Endothelial cell of umbilical vein (primary cell): ENCODE measurements at regions not wholly inside any gene's neighbourhood (a gene's known extent, or its start where the extent isn't known, plus 50 kb on each side); places are given as distances from the start of the nearest gene placed in this dataset.

Experiments used
- BruUV-seq: library from RNA; stranded (reverse); fragments of 400-500 nt; replicated peaks from 2 replicates; lab custom pipeline; 2021; lab: Mats Ljungman, UMichigan
- CTCF ChIA-PET: fragments of 300-600, 350-600 bp; sonication (Branson Sonifier 250); formaldehyde crosslinking; loops from one replicate; lab custom pipeline; 2021; ENCODE audit warnings: antibody characterized with exemption, inconsistent platforms; lab: Charles Lee
- POLR2A ChIA-PET: fragments of 300-600, 350-600 bp; sonication (Branson Sonifier 250); formaldehyde crosslinking; loops from one replicate; lab custom pipeline; 2021; ENCODE audit warnings: antibody characterized with exemption, inconsistent platforms; lab: Charles Lee
- DNase-seq: peaks from one replicate; pipeline ENCODE4 v3.0.0-alpha.2; 2011; ENCODE audit warnings: low read depth, low spot score
- FAIRE-seq: peaks from 2 replicates; lab custom pipeline; 2011; peaks lifted over from hg19 to GRCh38; lab: Jason Lieb, UNC
- H2AFZ ChIP-seq: 2 replicates; pipeline ENCODE4 v1.6.0; 2012; ENCODE audit warnings: low read depth, low read length, control low read depth, inconsistent platforms
- H3K27ac ChIP-seq: 2 replicates; pipeline ENCODE4 v1.5.1; 2011; ENCODE audit warnings: low read depth, mild to moderate bottlenecking, control low read depth, low read length, moderate library complexity; ENCODE audit not compliant: insufficient read depth
- H3K27me3 ChIP-seq, 2 experiments: 2 replicates each; pipeline versions ENCODE4 v1.6.0 to v1.6.1; 2011; ENCODE audit warnings: low read length in 2 of 2, mixed read lengths in 1 of 2; ENCODE audit not compliant: control insufficient read depth in 2 of 2, insufficient read depth in 2 of 2
- H3K36me3 ChIP-seq, 2 experiments: 2 replicates in 1 of 2; 3 replicates in 1 of 2; pipeline ENCODE4 v1.5.1; 2011; ENCODE audit warnings: low read length in 2 of 2, mild to moderate bottlenecking in 1 of 2, moderate library complexity in 1 of 2; ENCODE audit not compliant: control insufficient read depth in 2 of 2, insufficient read depth in 2 of 2; ENCODE audit errors: extremely low read depth in 1 of 2
- H3K4me1 ChIP-seq: 3 replicates; pipeline ENCODE4 v1.5.1; 2011; ENCODE audit warnings: mild to moderate bottlenecking, low read length; ENCODE audit not compliant: control insufficient read depth, insufficient read depth; ENCODE audit errors: extremely low read depth
- H3K4me2 ChIP-seq: 2 replicates; pipeline ENCODE4 v1.6.1; 2011; ENCODE audit warnings: low read length, control low read depth, mixed read lengths; ENCODE audit not compliant: insufficient read depth
- H3K4me3 ChIP-seq, 3 experiments: fragments of 200-600 bp in 1 of 3; sonication (generic), shearing (Covaris generic) in 1 of 3; replicated peaks in 1 of 3; 2 replicates each; pipeline ENCODE4 v1.5.1; 2011 to 2016; ENCODE audit warnings: control low read depth in 3 of 3, low read length in 3 of 3, mild to moderate bottlenecking in 2 of 3, inconsistent platforms in 1 of 3, low read depth in 1 of 3, moderate library complexity in 1 of 3; ENCODE audit not compliant: insufficient read depth in 1 of 3
- H3K79me2 ChIP-seq: 2 replicates; pipeline ENCODE4 v1.6.0; 2012; ENCODE audit warnings: low read length, inconsistent platforms; ENCODE audit not compliant: control insufficient read depth, insufficient read depth
- H3K9ac ChIP-seq: replicated peaks from 2 replicates; pipeline ENCODE3; 2011; ENCODE audit warnings: low read length, control low read depth; ENCODE audit not compliant: insufficient read depth; ENCODE audit errors: extremely low read depth
- H3K9me1 ChIP-seq: replicated peaks from 3 replicates; pipeline ENCODE4 v1.6.0; 2011; ENCODE audit warnings: mild to moderate bottlenecking, low read length; ENCODE audit not compliant: control insufficient read depth, insufficient read depth; ENCODE audit errors: extremely low read depth
- H3K9me3 ChIP-seq: replicated peaks from 2 replicates; pipeline ENCODE4 v1.5.1; 2012; ENCODE audit warnings: low read length, inconsistent platforms; ENCODE audit not compliant: control insufficient read depth, insufficient read depth
- H4K20me1 ChIP-seq: replicated peaks from 2 replicates; pipeline ENCODE3; 2011; ENCODE audit warnings: mild to moderate bottlenecking, low read length; ENCODE audit not compliant: control insufficient read depth, insufficient read depth; ENCODE audit errors: extremely low read depth
- EZH2 ChIP-seq: IDR thresholded peaks from 2 replicates; pipeline ENCODE4 v1.6.1; 2012; ENCODE audit warnings: borderline replicate concordance, low read depth, mild to moderate bottlenecking, moderate library complexity, low read length, inconsistent platforms; ENCODE audit not compliant: severe bottlenecking
- FOS ChIP-seq: IDR thresholded peaks from 2 replicates; pipeline ENCODE4 v1.6.1; 2011; ENCODE audit warnings: mild to moderate bottlenecking, low read length, moderate library complexity, borderline replicate concordance; ENCODE audit not compliant: insufficient read depth
- MYC ChIP-seq: IDR thresholded peaks from one replicate; pipeline ENCODE4 v1.6.1; 2011; ENCODE audit warnings: mild to moderate bottlenecking, low read depth, low read length
- dilution Hi-C: fragments of 300-500 bp; cut with MboI; formaldehyde crosslinking; loops from one replicate; pipeline ENCODE4 v1.15.0; 2019; ENCODE audit warnings: low sequenced_read_pairs; ENCODE audit not compliant: extremely low pct_ligation_motif_present
- intact Hi-C: fragments of 100-400 bp; cut with micrococcal nuclease; formaldehyde crosslinking; loops from one replicate; pipeline ENCODE4 v1.10.0; 2022
- TF ChIP-seq, protein P1 (sequence below), 2 donors: IDR thresholded peaks; 1 replicate in 1 of 2; 2 replicates in 1 of 2; pipeline ENCODE4 v1.5.1; 2011; ENCODE audit warnings: low read length in 2 of 2, mild to moderate bottlenecking in 2 of 2, moderate library complexity in 2 of 2, control low read depth in 1 of 2, inconsistent platforms in 1 of 2, low read depth in 1 of 2; ENCODE audit not compliant: insufficient read depth in 1 of 2; ENCODE audit errors: extremely low read depth in 1 of 2

DNA sequence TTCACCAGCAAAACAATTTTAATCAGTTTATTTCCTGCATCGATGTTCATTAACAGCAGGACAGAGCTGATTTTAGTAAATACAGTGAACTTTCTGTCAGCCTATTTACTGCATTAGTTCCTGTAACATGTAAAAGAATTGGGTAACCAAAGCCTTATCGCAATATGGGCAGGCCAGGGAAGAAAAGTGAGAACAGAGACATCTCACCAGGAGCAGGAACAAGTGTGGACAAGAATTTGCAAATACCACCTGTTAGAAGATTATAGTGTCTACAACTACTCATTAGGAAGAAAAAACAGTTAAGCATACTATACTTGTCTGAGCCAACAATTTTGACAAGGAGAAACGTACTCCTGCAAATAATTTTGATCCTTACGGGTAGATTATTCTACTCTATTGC, 1293.9 kb downstream of the PLA2G4A start:
- no peak overlapping the region for H3K4me3 ChIP-seq
- DNase-seq, result no peak
- H3K9me1 ChIP-seq, result no peaks in the 10 kb centered on the region
- dilution Hi-C loops, result no loop called here
- H3K4me2 ChIP-seq, result no peak overlapping the region
- H3K9me3 ChIP-seq, result no peaks in the 10 kb centered on the region
- H4K20me1 ChIP-seq, result no peaks in the 10 kb centered on the region
- no peak overlapping the region for H3K27ac ChIP-seq
- H3K36me3 ChIP-seq, result no peaks in the 10 kb centered on the region
- no peak for FAIRE-seq
- BruUV-seq, result no TSS peak
- H3K9ac ChIP-seq, result no peak overlapping the region
- intact Hi-C loops, result no loop called here
- no peak overlapping the region for H2AFZ ChIP-seq
- H3K4me1 ChIP-seq, result no peaks in the 10 kb centered on the region
- no peaks in the 10 kb centered on the region for H3K27me3 ChIP-seq
- TF ChIP-seq MYC (no peak), EZH2 (no peak)
- TF ChIP-seq, protein P1, sequence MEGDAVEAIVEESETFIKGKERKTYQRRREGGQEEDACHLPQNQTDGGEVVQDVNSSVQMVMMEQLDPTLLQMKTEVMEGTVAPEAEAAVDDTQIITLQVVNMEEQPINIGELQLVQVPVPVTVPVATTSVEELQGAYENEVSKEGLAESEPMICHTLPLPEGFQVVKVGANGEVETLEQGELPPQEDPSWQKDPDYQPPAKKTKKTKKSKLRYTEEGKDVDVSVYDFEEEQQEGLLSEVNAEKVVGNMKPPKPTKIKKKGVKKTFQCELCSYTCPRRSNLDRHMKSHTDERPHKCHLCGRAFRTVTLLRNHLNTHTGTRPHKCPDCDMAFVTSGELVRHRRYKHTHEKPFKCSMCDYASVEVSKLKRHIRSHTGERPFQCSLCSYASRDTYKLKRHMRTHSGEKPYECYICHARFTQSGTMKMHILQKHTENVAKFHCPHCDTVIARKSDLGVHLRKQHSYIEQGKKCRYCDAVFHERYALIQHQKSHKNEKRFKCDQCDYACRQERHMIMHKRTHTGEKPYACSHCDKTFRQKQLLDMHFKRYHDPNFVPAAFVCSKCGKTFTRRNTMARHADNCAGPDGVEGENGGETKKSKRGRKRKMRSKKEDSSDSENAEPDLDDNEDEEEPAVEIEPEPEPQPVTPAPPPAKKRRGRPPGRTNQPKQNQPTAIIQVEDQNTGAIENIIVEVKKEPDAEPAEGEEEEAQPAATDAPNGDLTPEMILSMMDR (IDR thresholded peaks at IDR 0.05; ENCODE audit: extremely low read depth in 1 of 2, insufficient read depth in 1 of 2, low read depth in 1 of 2, low read length in 2 of 2), result no peak
- POLR2A ChIA-PET, result no interaction called here
- H3K79me2 ChIP-seq, result no peaks in the 10 kb centered on the region
- CTCF ChIA-PET, result interaction anchor here (1.4 kb wide), 1 partner anchor 194 kb away, joined by 3 read pairs; no protein-coding TSS in a partner anchor

DNA sequence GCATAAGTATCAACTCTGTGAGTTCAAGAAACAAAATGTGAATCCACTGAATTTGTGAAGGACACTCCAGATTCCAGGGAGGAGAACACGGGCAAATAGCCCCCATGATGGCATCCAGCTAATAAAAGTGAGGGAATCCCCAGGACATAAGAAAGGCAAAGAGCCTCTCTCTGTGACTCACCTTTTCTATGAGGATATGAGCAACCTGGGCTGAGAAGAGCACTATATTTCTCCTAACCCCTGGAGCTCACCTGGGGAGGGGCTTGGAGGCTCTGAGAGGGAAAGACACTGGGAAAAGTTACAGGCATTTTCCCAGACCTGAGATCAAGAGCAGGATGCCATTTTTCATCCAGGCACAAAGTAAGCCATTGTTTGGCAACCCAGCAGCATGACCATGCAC, 1298.8 kb downstream of the PLA2G4A start:
- POLR2A ChIA-PET, result no interaction called here
- Histone ChIP-seq H3K79me2 (no peaks in the 10 kb centered on the region), H3K4me2 (no peak overlapping the region), H3K4me1 (no peaks in the 10 kb centered on the region), H2AFZ (no peak overlapping the region), H3K27me3 (no peaks in the 10 kb centered on the region), H3K9ac (no peak overlapping the region), H3K9me1 (no peaks in the 10 kb centered on the region), H4K20me1 (no peaks in the 10 kb centered on the region), H3K9me3 (no peaks in the 10 kb centered on the region), H3K36me3 (no peaks in the 10 kb centered on the region), H3K27ac (no peak overlapping the region), H3K4me3 (no peak overlapping the region)
- BruUV-seq, result no TSS peak
- intact Hi-C loops (loop anchor here (5.0 kb wide), 2 partner anchors 35 to 860 kb away; no protein-coding TSS in a partner anchor), dilution Hi-C loops (no loop called here)
- FAIRE-seq, result no peak
- DNase-seq, result no peak
- CTCF ChIA-PET, result no interaction called here
- TF ChIP-seq FOS, result no peak
